Erythroblast (primary cell): ENCODE measurements at regions not wholly inside any gene's neighbourhood (a gene's known extent, or its start where the extent isn't known, plus 50 kb on each side); places are given as distances from the start of the nearest gene placed in this dataset.

Experiments used
- GATA1 ChIP-seq: IDR thresholded peaks from 2 replicates; pipeline ENCODE4 v1.6.1; 2011; ENCODE audit warnings: low read depth, mild to moderate bottlenecking, control low read depth, low read length, moderate library complexity
- POLR2A ChIP-seq: IDR thresholded peaks from 2 replicates; pipeline ENCODE4 v1.6.1; 2011; ENCODE audit warnings: mild to moderate bottlenecking, low read length

DNA sequence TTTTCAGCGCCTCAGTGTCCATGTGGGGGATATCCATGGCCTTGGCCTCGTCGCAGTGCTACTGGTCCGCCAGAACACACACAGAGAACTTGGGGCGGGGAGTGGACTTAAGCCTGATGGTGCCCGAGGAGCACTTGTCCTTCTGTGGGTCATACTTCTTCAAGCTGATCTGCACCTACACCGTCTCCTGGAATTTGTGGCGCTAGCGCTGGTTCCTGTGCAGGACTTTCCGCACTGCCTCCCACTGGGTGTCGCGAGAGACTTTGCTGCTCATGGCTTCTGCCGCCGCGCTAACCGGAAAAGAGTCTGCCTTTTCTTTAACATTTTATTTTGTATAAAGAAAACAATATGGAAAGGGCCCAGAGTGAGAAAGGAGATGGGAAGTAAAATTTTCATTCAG, 266.9 kb downstream of the COX7C start:
- TF ChIP-seq POLR2A (no peak), GATA1 (no peak)
